ENCODE measurements at regions not wholly inside any gene's neighbourhood (a gene's known extent, or its start where the extent isn't known, plus 50 kb on each side); places are given as distances from the start of the nearest gene placed in this dataset.

DNA sequence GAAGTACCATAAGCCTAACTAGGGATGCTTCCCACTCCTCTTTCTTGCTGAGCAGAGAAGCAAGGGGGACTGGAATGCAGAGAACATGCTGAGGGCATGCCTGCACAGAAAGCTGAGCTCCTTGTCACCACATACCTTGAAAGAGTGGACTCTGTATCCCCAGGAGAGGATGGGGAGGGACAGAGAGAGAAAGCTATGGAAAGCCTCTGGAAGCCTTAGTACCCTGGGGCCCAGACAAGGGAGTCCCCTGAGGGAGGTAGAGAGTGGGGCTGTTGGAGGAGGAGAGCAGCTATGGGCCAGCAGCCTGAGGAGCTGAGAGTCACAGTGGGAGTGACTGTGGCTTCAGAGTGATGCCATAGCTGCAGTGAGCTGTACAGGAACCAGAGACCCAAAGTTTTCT lies 77.9 kb downstream of the RTL9 start:
- intact Hi-C loops (cut with micrococcal nuclease), result no loop called here
- Histone ChIP-seq H3K9me3 (replicated peaks; ENCODE audit: control insufficient read depth, insufficient read depth, low read depth, low read length) (no peaks in the 10 kb centered on the region), H4K20me1 (replicated peaks; ENCODE audit: control insufficient read depth, insufficient read depth, low read length) (no peaks in the 10 kb centered on the region), H3K27me3 (ENCODE audit: control insufficient read depth in 2 of 2, insufficient read depth in 2 of 2, low read length in 2 of 2) (peaks cover 12 to 47% of the 10 kb centered on the region in 2 experiments; a peak in 3 of 5 replicates), H3K4me2 (ENCODE audit: insufficient read depth, low read length) (no peak overlapping the region), H2AFZ (ENCODE audit: low read depth, low read length) (no peak overlapping the region), H3K9me1 (ENCODE audit: control insufficient read depth, insufficient read depth, low read length) (no peaks in the 10 kb centered on the region), H3K36me3 (ENCODE audit: control insufficient read depth, insufficient read depth, low read length) (no peaks in the 10 kb centered on the region), H3K9ac (ENCODE audit: insufficient read depth in 1 of 2, low read depth in 2 of 2, low read length in 2 of 2) (no peak overlapping the region), H3K4me3 (no peak overlapping the region), H3K27ac (ENCODE audit: extremely low read depth, low read depth, low read length) (no peak overlapping the region), H3K4me1 (replicated peaks in 1 of 2; ENCODE audit: control insufficient read depth in 2 of 2, insufficient read depth in 2 of 2, low read length in 2 of 2) (no peaks in the 10 kb centered on the region), H3K79me2 (ENCODE audit: control insufficient read depth, insufficient read depth, low read length) (no peaks in the 10 kb centered on the region)
- ATAC-seq (no peak), DNase-seq (ENCODE audit: extremely low read depth in 1 of 4, low spot score in 3 of 4) (no peak), FAIRE-seq (no peak)
- no TSS peak for BruUV-seq (replicated peaks)
- POLR2A ChIA-PET, result interaction anchor here (2.7 kb wide), 1 partner anchor 9 kb away, joined by 7 read pairs; no protein-coding TSS in a partner anchor
- CTCF ChIA-PET (ENCODE audit: low intra/inter-chr PET ratio), result interaction anchor here (0.6 kb wide), 1 partner anchor 521 kb away, joined by 3 read pairs; no protein-coding TSS in a partner anchor
- in situ Hi-C loops (cut with MboI), result loop anchor here (25.0 kb wide), 1 partner anchor 801 kb away; no protein-coding TSS in a partner anchor
- TF ChIP-seq ETV1 (tag; conservative IDR thresholded peaks at IDR 0.05; ENCODE audit: low read depth) (no peak), ZNF431 (CRISPR knock-in tag; IDR thresholded peaks at IDR 0.05) (no peak), HNRNPLL (IDR thresholded peaks at IDR 0.05; ENCODE audit: low read depth, low read length, poor library complexity, severe bottlenecking) (no peak), NR2F6 (CRISPR knock-in tag; IDR thresholded peaks at IDR 0.05) (no peak), ZNF695 (CRISPR knock-in tag; IDR thresholded peaks at IDR 0.05) (no peak), ESRRB (CRISPR knock-in tag; IDR thresholded peaks at IDR 0.05; ENCODE audit: borderline replicate concordance) (no peak), BDP1 (IDR thresholded peaks at IDR 0.05; ENCODE audit: insufficient read depth, insufficient read length) (no peak)
- TF ChIP-seq, protein P1, sequence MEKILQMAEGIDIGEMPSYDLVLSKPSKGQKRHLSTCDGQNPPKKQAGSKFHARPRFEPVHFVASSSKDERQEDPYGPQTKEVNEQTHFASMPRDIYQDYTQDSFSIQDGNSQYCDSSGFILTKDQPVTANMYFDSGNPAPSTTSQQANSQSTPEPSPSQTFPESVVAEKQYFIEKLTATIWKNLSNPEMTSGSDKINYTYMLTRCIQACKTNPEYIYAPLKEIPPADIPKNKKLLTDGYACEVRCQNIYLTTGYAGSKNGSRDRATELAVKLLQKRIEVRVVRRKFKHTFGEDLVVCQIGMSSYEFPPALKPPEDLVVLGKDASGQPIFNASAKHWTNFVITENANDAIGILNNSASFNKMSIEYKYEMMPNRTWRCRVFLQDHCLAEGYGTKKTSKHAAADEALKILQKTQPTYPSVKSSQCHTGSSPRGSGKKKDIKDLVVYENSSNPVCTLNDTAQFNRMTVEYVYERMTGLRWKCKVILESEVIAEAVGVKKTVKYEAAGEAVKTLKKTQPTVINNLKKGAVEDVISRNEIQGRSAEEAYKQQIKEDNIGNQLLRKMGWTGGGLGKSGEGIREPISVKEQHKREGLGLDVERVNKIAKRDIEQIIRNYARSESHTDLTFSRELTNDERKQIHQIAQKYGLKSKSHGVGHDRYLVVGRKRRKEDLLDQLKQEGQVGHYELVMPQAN (IDR thresholded peaks at IDR 0.05; ENCODE audit: borderline replicate concordance), result no peak
- TF ChIP-seq, protein P2, sequence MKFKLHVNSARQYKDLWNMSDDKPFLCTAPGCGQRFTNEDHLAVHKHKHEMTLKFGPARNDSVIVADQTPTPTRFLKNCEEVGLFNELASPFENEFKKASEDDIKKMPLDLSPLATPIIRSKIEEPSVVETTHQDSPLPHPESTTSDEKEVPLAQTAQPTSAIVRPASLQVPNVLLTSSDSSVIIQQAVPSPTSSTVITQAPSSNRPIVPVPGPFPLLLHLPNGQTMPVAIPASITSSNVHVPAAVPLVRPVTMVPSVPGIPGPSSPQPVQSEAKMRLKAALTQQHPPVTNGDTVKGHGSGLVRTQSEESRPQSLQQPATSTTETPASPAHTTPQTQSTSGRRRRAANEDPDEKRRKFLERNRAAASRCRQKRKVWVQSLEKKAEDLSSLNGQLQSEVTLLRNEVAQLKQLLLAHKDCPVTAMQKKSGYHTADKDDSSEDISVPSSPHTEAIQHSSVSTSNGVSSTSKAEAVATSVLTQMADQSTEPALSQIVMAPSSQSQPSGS (CRISPR knock-in tag; IDR thresholded peaks at IDR 0.05), result no peak
